Keratinocyte (primary cell): ENCODE measurements at regions not wholly inside any gene's neighbourhood (a gene's known extent, or its start where the extent isn't known, plus 50 kb on each side); places are given as distances from the start of the nearest gene placed in this dataset.

ENCODE experiments used
- DNase-seq: peaks from one replicate; pipeline ENCODE4 v3.0.0-alpha.2; 2011; ENCODE audit warnings: low read depth, missing footprints, low spot score
- FAIRE-seq: peaks from 2 replicates; lab custom pipeline; 2011; peaks lifted over from hg19 to GRCh38; lab: Jason Lieb, UNC
- H2AFZ ChIP-seq: 2 replicates; pipeline ENCODE4 v1.6.0; 2012; ENCODE audit warnings: low read length, control low read depth, inconsistent platforms; ENCODE audit not compliant: control insufficient read depth
- H3K27ac ChIP-seq: 2 replicates; pipeline ENCODE4 v1.5.1; 2011; ENCODE audit warnings: low read length; ENCODE audit not compliant: control insufficient read depth, insufficient read depth
- H3K27me3 ChIP-seq: 3 replicates; pipeline ENCODE4 v1.6.0; 2011; ENCODE audit warnings: low read length; ENCODE audit not compliant: control insufficient read depth, insufficient read depth; ENCODE audit errors: extremely low read depth
- H3K36me3 ChIP-seq, 2 experiments: 2 replicates in 1 of 2; 3 replicates in 1 of 2; pipeline ENCODE4 v1.5.1; 2011; ENCODE audit warnings: low read length in 2 of 2, mild to moderate bottlenecking in 1 of 2; ENCODE audit not compliant: control insufficient read depth in 2 of 2, insufficient read depth in 2 of 2; ENCODE audit errors: extremely low read depth in 1 of 2
- H3K4me1 ChIP-seq: 3 replicates; pipeline ENCODE4 v1.5.1; 2011; ENCODE audit warnings: low read length; ENCODE audit not compliant: control insufficient read depth, insufficient read depth; ENCODE audit errors: extremely low read depth
- H3K4me2 ChIP-seq: 3 replicates; pipeline ENCODE4 v1.6.0; 2011; ENCODE audit warnings: low read depth, low read length; ENCODE audit not compliant: control insufficient read depth, insufficient read depth; ENCODE audit errors: extremely low read depth
- H3K4me3 ChIP-seq, 3 experiments: fragments of 200-600 bp in 1 of 3; sonication (generic) in 1 of 3; 2 replicates in 2 of 3; 3 replicates in 1 of 3; pipeline ENCODE4 v1.5.1; 2011 to 2016; ENCODE audit warnings: low read length in 3 of 3, mild to moderate bottlenecking in 3 of 3, control low read depth in 2 of 3, inconsistent platforms in 1 of 3, low read depth in 1 of 3, mixed read lengths in 1 of 3, mixed run types in 1 of 3, moderate library complexity in 1 of 3; ENCODE audit not compliant: control insufficient read depth in 2 of 3, insufficient read depth in 2 of 3; ENCODE audit errors: extremely low read depth in 1 of 3
- H3K79me2 ChIP-seq: 2 replicates; pipeline ENCODE4 v1.6.0; 2012; ENCODE audit warnings: low read length; ENCODE audit not compliant: control insufficient read depth, insufficient read depth
- H3K9ac ChIP-seq: 3 replicates; pipeline ENCODE4 v1.6.0; 2011; ENCODE audit warnings: low read length; ENCODE audit not compliant: control insufficient read depth, insufficient read depth; ENCODE audit errors: extremely low read depth
- H3K9me1 ChIP-seq: 3 replicates; pipeline ENCODE4 v1.6.0; 2011; ENCODE audit warnings: low read length; ENCODE audit not compliant: control insufficient read depth, insufficient read depth; ENCODE audit errors: extremely low read depth
- H3K9me3 ChIP-seq: 2 replicates; pipeline ENCODE4 v1.5.1; 2012; ENCODE audit warnings: low read depth, low read length; ENCODE audit not compliant: control insufficient read depth
- H4K20me1 ChIP-seq: 3 replicates; pipeline ENCODE4 v1.6.0; 2011; ENCODE audit warnings: low read length; ENCODE audit not compliant: control insufficient read depth, insufficient read depth; ENCODE audit errors: extremely low read depth
- EZH2 ChIP-seq: IDR thresholded peaks from one replicate; pipeline ENCODE4 v1.6.1; 2012; ENCODE audit warnings: inconsistent platforms, mild to moderate bottlenecking, low read length, moderate library complexity
- dilution Hi-C: fragments of 300-500 bp; cut with MboI; formaldehyde crosslinking; loops from one replicate; pipeline ENCODE4 v1.7.0; 2020; ENCODE audit warnings: low sequenced_read_pairs; ENCODE audit not compliant: extremely low pct_ligation_motif_present
- TF ChIP-seq, protein P1 (sequence below), 3 experiments: IDR thresholded peaks in 1 of 3; conservative IDR thresholded peaks in 1 of 3; optimal IDR thresholded peaks in 1 of 3; 2 replicates in 2 of 3; 3 replicates in 1 of 3; pipeline versions ENCODE3 to v1.5.1; 2011; ENCODE audit warnings: low read length in 3 of 3, mild to moderate bottlenecking in 3 of 3, moderate library complexity in 2 of 3, control low read depth in 1 of 3, inconsistent platforms in 1 of 3; ENCODE audit not compliant: insufficient read depth in 2 of 3; ENCODE audit errors: extremely low read depth in 1 of 3

DNA sequence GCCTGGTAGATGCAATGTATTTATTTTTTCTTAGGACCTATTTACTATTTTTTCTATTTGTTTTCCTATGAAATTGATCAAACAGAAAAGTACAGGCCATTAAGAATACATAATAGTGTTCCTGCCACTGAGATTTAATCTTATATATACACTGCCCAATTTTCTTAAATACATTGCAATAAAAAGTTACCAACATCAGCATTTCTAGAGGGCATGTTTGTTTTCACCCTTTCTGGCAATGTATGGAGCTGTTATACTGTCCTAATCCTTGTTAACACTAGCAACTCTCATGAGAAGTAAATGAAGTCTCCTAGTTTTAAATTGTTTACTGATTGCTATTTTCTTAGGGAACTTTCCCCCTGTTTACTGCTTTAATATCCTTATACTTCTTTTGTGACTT is 359.1 kb upstream of the SEMA3A start:
- Histone ChIP-seq H3K27ac (no peak overlapping the region), H3K4me1 (no peaks in the 10 kb centered on the region), H3K9me1 (no peaks in the 10 kb centered on the region), H3K9me3 (no peaks in the 10 kb centered on the region), H3K36me3 (no peaks in the 10 kb centered on the region), H4K20me1 (no peaks in the 10 kb centered on the region), H3K4me2 (no peak overlapping the region), H3K4me3 (no peak overlapping the region), H3K9ac (no peak overlapping the region), H3K27me3 (no peaks in the 10 kb centered on the region), H2AFZ (no peak overlapping the region), H3K79me2 (no peaks in the 10 kb centered on the region)
- TF ChIP-seq, protein P1, sequence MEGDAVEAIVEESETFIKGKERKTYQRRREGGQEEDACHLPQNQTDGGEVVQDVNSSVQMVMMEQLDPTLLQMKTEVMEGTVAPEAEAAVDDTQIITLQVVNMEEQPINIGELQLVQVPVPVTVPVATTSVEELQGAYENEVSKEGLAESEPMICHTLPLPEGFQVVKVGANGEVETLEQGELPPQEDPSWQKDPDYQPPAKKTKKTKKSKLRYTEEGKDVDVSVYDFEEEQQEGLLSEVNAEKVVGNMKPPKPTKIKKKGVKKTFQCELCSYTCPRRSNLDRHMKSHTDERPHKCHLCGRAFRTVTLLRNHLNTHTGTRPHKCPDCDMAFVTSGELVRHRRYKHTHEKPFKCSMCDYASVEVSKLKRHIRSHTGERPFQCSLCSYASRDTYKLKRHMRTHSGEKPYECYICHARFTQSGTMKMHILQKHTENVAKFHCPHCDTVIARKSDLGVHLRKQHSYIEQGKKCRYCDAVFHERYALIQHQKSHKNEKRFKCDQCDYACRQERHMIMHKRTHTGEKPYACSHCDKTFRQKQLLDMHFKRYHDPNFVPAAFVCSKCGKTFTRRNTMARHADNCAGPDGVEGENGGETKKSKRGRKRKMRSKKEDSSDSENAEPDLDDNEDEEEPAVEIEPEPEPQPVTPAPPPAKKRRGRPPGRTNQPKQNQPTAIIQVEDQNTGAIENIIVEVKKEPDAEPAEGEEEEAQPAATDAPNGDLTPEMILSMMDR (optimal IDR thresholded peaks at IDR 0.05 in 1 of 3, IDR thresholded peaks at IDR 0.05 in 1 of 3, conservative IDR thresholded peaks at IDR 0.05 in 1 of 3; ENCODE audit: extremely low read depth in 1 of 3, insufficient read depth in 2 of 3, low read length in 3 of 3), result no peak
- no peak for TF ChIP-seq EZH2
- FAIRE-seq (no peak), DNase-seq (no peak)
- dilution Hi-C loops, result no loop called here

DNA sequence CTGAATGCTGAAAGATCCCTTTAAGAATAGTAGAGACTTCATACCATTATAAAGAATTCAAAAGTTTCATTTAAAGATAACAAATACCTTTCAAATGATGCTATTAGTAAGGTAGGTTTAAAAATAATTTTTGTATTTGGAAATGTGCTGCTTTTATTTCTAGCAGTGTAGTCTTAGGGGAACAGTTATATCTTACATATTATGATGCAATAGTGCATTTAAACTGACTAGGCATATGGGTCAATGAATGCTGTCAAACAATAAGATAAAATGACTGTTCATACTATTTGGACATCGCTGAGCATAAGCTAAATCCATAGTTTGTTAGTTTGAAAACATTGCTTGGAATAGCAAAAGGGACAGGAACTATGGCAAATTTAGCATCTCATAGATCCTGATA is 354.8 kb upstream of the SEMA3A start:
- H3K79me2 ChIP-seq, result no peaks in the 10 kb centered on the region
- no peaks in the 10 kb centered on the region for H3K36me3 ChIP-seq
- no peaks in the 10 kb centered on the region for H3K9me3 ChIP-seq
- dilution Hi-C loops, result no loop called here
- no peak for DNase-seq
- H3K4me3 ChIP-seq, result no peak overlapping the region
- H3K4me1 ChIP-seq, result no peaks in the 10 kb centered on the region
- TF ChIP-seq, protein P1 (optimal IDR thresholded peaks at IDR 0.05 in 1 of 3, IDR thresholded peaks at IDR 0.05 in 1 of 3, conservative IDR thresholded peaks at IDR 0.05 in 1 of 3; ENCODE audit: extremely low read depth in 1 of 3, insufficient read depth in 2 of 3, low read length in 3 of 3), result no peak
- no peak for TF ChIP-seq EZH2
- H4K20me1 ChIP-seq, result no peaks in the 10 kb centered on the region
- H3K27me3 ChIP-seq, result no peaks in the 10 kb centered on the region
- no peak overlapping the region for H3K9ac ChIP-seq
- H3K27ac ChIP-seq, result no peak overlapping the region
- H3K9me1 ChIP-seq, result no peaks in the 10 kb centered on the region
- no peak overlapping the region for H3K4me2 ChIP-seq
- H2AFZ ChIP-seq, result no peak overlapping the region
- no peak for FAIRE-seq
